ENCODE measurements at regions not wholly inside any gene's neighbourhood (a gene's known extent, or its start where the extent isn't known, plus 50 kb on each side); places are given as distances from the start of the nearest gene placed in this dataset.
"Not testable (repeated sequence)": the region's sequence is repeated elsewhere in the genome, so short reads cannot be mapped to it uniquely, and the experiment has no call there.

GRCh38 chr2:111668741-111669140 is 215.3 kb downstream of the ANAPC1 start:
- TF ChIP-seq POU2F2 (IDR thresholded peaks at IDR 0.05; ENCODE audit: low read depth, low read length) (no peak), PAX5 (IDR thresholded peaks at IDR 0.05; ENCODE audit: insufficient read depth, low read length, severe bottlenecking) (no peak), POLR2A (IDR thresholded peaks at IDR 0.05; ENCODE audit: low read depth, low read length) (no peak)
- DNase-seq (ENCODE audit: insufficient read length, low spot score) (no peak), FAIRE-seq (no peak)

- TF ChIP-seq POU2F2 (IDR thresholded peaks at IDR 0.05; ENCODE audit: low read depth, low read length) (no peak), TAF1 (IDR thresholded peaks at IDR 0.05; ENCODE audit: low read depth, low read length) (no peak), POLR2A (IDR thresholded peaks at IDR 0.05; ENCODE audit: low read depth, low read length) (no peak), PAX5 (IDR thresholded peaks at IDR 0.05; ENCODE audit: insufficient read depth, low read length, severe bottlenecking) (no peak), POLR2AphosphoS5 (IDR thresholded peaks at IDR 0.05; ENCODE audit: low read depth, low read length) (no peak), SPI1 (IDR thresholded peaks at IDR 0.05; ENCODE audit: low read depth, low read length) (no peak)
- FAIRE-seq (no peak), DNase-seq (ENCODE audit: insufficient read length, low spot score) (no peak)
Measured at GRCh38 chr2:111669928-111670695, 213.9 kb downstream of the ANAPC1 start.

- no peak for FAIRE-seq
- TF ChIP-seq POLR2AphosphoS5 (IDR thresholded peaks at IDR 0.05; ENCODE audit: low read depth, low read length) = no peak
- TF ChIP-seq TAF1 (IDR thresholded peaks at IDR 0.05; ENCODE audit: low read depth, low read length) = no peak
- TF ChIP-seq SPI1 (IDR thresholded peaks at IDR 0.05; ENCODE audit: low read depth, low read length) = no peak
- no peak for TF ChIP-seq POLR2A (IDR thresholded peaks at IDR 0.05; ENCODE audit: low read depth, low read length)
- no peak for TF ChIP-seq PAX5 (IDR thresholded peaks at IDR 0.05; ENCODE audit: insufficient read depth, low read length, severe bottlenecking)
- no peak for DNase-seq (ENCODE audit: insufficient read length, low spot score)
Measured at GRCh38 chr2:111670776-111671175, 213.2 kb downstream of the ANAPC1 start.

- no peak for DNase-seq (ENCODE audit: insufficient read length, low spot score)
- TF ChIP-seq POU2F2 (IDR thresholded peaks at IDR 0.05; ENCODE audit: low read depth, low read length) (no peak), POLR2A (IDR thresholded peaks at IDR 0.05; ENCODE audit: low read depth, low read length) (no peak), PAX5 (IDR thresholded peaks at IDR 0.05; ENCODE audit: insufficient read depth, low read length, severe bottlenecking) (no peak), POLR2AphosphoS5 (IDR thresholded peaks at IDR 0.05; ENCODE audit: low read depth, low read length) (no peak), TAF1 (IDR thresholded peaks at IDR 0.05; ENCODE audit: low read depth, low read length) (no peak), SPI1 (IDR thresholded peaks at IDR 0.05; ENCODE audit: low read depth, low read length) (no peak)
Measured at GRCh38 chr2:111671426-111672150, 212.4 kb downstream of the ANAPC1 start.

GRCh38 chr2:111672641-111673040 is 211.4 kb downstream of the ANAPC1 start:
- not testable (repeated sequence) for FAIRE-seq; DNase-seq (ENCODE audit: insufficient read length, low spot score)

More at GRCh38 chr2:111671426-111672150, 212.4 kb downstream of the ANAPC1 start:
- no peak for FAIRE-seq

GRCh38 chr2:111673526-111673925 is 210.5 kb downstream of the ANAPC1 start:
- no peak for DNase-seq (ENCODE audit: insufficient read length, low spot score)
- no peak for FAIRE-seq
- no peak for TF ChIP-seq PAX5 (IDR thresholded peaks at IDR 0.05; ENCODE audit: insufficient read depth, low read length, severe bottlenecking)
- no peak for TF ChIP-seq TAF1 (IDR thresholded peaks at IDR 0.05; ENCODE audit: low read depth, low read length)
- no peak for TF ChIP-seq POLR2AphosphoS5 (IDR thresholded peaks at IDR 0.05; ENCODE audit: low read depth, low read length)
- no peak for TF ChIP-seq POU2F2 (IDR thresholded peaks at IDR 0.05; ENCODE audit: low read depth, low read length)
- TF ChIP-seq POLR2A (IDR thresholded peaks at IDR 0.05; ENCODE audit: low read depth, low read length) = no peak
- no peak for TF ChIP-seq SPI1 (IDR thresholded peaks at IDR 0.05; ENCODE audit: low read depth, low read length)

- no peak for TF ChIP-seq POU2F2 (IDR thresholded peaks at IDR 0.05; ENCODE audit: low read depth, low read length)
- no peak for TF ChIP-seq POLR2AphosphoS5 (IDR thresholded peaks at IDR 0.05; ENCODE audit: low read depth, low read length)
- TF ChIP-seq POLR2A (IDR thresholded peaks at IDR 0.05; ENCODE audit: low read depth, low read length) = no peak
- no peak for TF ChIP-seq TAF1 (IDR thresholded peaks at IDR 0.05; ENCODE audit: low read depth, low read length)
- no peak for TF ChIP-seq PAX5 (IDR thresholded peaks at IDR 0.05; ENCODE audit: insufficient read depth, low read length, severe bottlenecking)
- TF ChIP-seq SPI1 (IDR thresholded peaks at IDR 0.05; ENCODE audit: low read depth, low read length) = no peak
- DNase-seq (ENCODE audit: insufficient read length, low spot score) (no peak), FAIRE-seq (no peak)
Measured at GRCh38 chr2:111675419-111676194, 208.4 kb downstream of the ANAPC1 start.

- DNase-seq (ENCODE audit: insufficient read length, low spot score) (no peak), FAIRE-seq (no peak)
- TF ChIP-seq POLR2A (IDR thresholded peaks at IDR 0.05; ENCODE audit: low read depth, low read length) (no peak), TAF1 (IDR thresholded peaks at IDR 0.05; ENCODE audit: low read depth, low read length) (no peak), POU2F2 (IDR thresholded peaks at IDR 0.05; ENCODE audit: low read depth, low read length) (no peak), SPI1 (IDR thresholded peaks at IDR 0.05; ENCODE audit: low read depth, low read length) (no peak), PAX5 (IDR thresholded peaks at IDR 0.05; ENCODE audit: insufficient read depth, low read length, severe bottlenecking) (no peak), POLR2AphosphoS5 (IDR thresholded peaks at IDR 0.05; ENCODE audit: low read depth, low read length) (no peak)
Measured at GRCh38 chr2:111676291-111676822, 207.6 kb downstream of the ANAPC1 start.

- TF ChIP-seq SPI1 (IDR thresholded peaks at IDR 0.05; ENCODE audit: low read depth, low read length) (no peak), TAF1 (IDR thresholded peaks at IDR 0.05; ENCODE audit: low read depth, low read length) (no peak), POLR2A (IDR thresholded peaks at IDR 0.05; ENCODE audit: low read depth, low read length) (no peak), POU2F2 (IDR thresholded peaks at IDR 0.05; ENCODE audit: low read depth, low read length) (no peak), PAX5 (IDR thresholded peaks at IDR 0.05; ENCODE audit: insufficient read depth, low read length, severe bottlenecking) (no peak), POLR2AphosphoS5 (IDR thresholded peaks at IDR 0.05; ENCODE audit: low read depth, low read length) (no peak)
- FAIRE-seq (no peak), DNase-seq (ENCODE audit: insufficient read length, low spot score) (no peak)
Measured at GRCh38 chr2:111678161-111678560, 205.8 kb downstream of the ANAPC1 start.

All from GM12891 (cell line).